Sigmoid colon (tissue), 6 donors: ENCODE measurements at regions not wholly inside any gene's neighbourhood (a gene's known extent, or its start where the extent isn't known, plus 50 kb on each side); places are given as distances from the start of the nearest gene placed in this dataset.

Experiments
- DNase-seq: peaks from one replicate; pipeline ENCODE4 v3.0.0-alpha.2; 2019
- H3K27ac ChIP-seq, 4 donors: fragments of 200-600 bp; sonication (generic); one replicate each; pipeline ENCODE4 v1.5.1; 2016 to 2019; ENCODE audit warnings: mild to moderate bottlenecking in 1 of 4
- H3K27me3 ChIP-seq, 3 donors: fragments of 200-600 bp; sonication (generic); one replicate each; pipeline ENCODE4 v1.5.1; 2019; ENCODE audit warnings: mild to moderate bottlenecking in 1 of 3
- H3K36me3 ChIP-seq, 4 donors: fragments of 200-600 bp; sonication (generic); one replicate each; pipeline ENCODE4 v1.5.1; 2016 to 2019
- H3K4me1 ChIP-seq, 4 donors: fragments of 200-600 bp; sonication (generic); one replicate each; pipeline ENCODE4 v1.5.1; 2017 to 2019
- H3K4me3 ChIP-seq, 4 donors: fragments of 200-600 bp; sonication (generic); one replicate each; pipeline ENCODE4 v1.5.1; 2017 to 2019; ENCODE audit warnings: mild to moderate bottlenecking in 2 of 4, moderate library complexity in 1 of 4
- H3K9me3 ChIP-seq, 4 donors: fragments of 200-600 bp in 3 of 4; sonication (generic) in 3 of 4; one replicate each; pipeline versions ENCODE4 v1.5.1 to v1.6.1; 2013 to 2019
- EP300 ChIP-seq, 4 donors: sonication (generic); formaldehyde crosslinking; IDR thresholded peaks; one replicate each; pipeline ENCODE4 v1.6.1; 2017; ENCODE audit warnings: antibody characterized with exemption in 4 of 4
- POLR2A ChIP-seq, 2 donors: fragments of 450-650 bp; IDR thresholded peaks; one replicate each; pipeline ENCODE4 v1.6.1; 2016; ENCODE audit warnings: antibody characterized with exemption in 2 of 2, mild to moderate bottlenecking in 2 of 2, moderate library complexity in 2 of 2
- POLR2AphosphoS5 ChIP-seq, 4 donors: sonication (generic); formaldehyde crosslinking; IDR thresholded peaks; one replicate each; pipeline ENCODE4 v1.6.1; 2017; ENCODE audit warnings: antibody characterized with exemption in 4 of 4
- WGBS, 2 donors: extraction: QIAGEN DNeasy Blood & Tissue Kit; methylation state at CpG; one replicate each; pipeline ENCODE4 v1.1.7; 2013; 5-methylcytosine and 5-hydroxymethylcytosine counted together
- intact Hi-C: fragments of 100-400 bp; cut with DNase I; formaldehyde crosslinking; loops from one replicate; pipeline ENCODE4 v1.15.1; 2023
- TF ChIP-seq, protein P1 (sequence below), 4 experiments: fragments of 450-650 bp in 3 of 4; fragments of 200-600 bp in 1 of 4; IDR thresholded peaks; one replicate each; pipeline ENCODE4 v1.5.1; 2016 to 2019; ENCODE audit warnings: antibody characterized with exemption in 4 of 4, mild to moderate bottlenecking in 3 of 4, moderate library complexity in 2 of 4
- donor health status: healthy with polysubstance abuse.
- donor health status: healthy.

DNA sequence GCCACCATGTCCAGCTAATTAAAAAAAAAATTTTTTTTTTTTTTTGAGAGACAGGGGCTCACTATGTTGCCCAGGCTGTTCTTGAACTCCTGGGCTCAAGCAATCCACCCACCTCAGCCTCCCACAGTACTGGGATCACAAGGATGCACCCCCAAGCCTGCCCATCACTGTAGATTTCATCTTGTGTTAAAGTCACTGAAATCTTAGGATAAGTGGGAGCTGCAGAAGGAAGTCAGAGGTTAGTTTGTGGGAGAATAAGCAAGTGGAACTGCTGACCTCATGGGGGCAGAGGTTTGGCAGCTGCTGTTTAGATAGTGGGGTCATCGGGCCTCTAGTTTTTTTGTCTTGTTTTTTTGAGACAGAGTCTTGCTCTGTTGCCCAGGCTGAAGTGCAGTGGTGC is 59.7 kb upstream of the MAX start:
- DNase-seq, result no peak
- Histone ChIP-seq H3K4me3 (no peak overlapping the region), H3K9me3 (no peaks in the 10 kb centered on the region), H3K27ac (no peak overlapping the region), H3K36me3 (no peaks in the 10 kb centered on the region), H3K27me3 (no peaks in the 10 kb centered on the region), H3K4me1 (no peaks in the 10 kb centered on the region)
- WGBS, 2 donors, result 51 to 72% methylated on average over 1 of the region's 1 CpG
- no peak for TF ChIP-seq POLR2A (IDR thresholded peaks at IDR 0.05)
- TF ChIP-seq, protein P1, sequence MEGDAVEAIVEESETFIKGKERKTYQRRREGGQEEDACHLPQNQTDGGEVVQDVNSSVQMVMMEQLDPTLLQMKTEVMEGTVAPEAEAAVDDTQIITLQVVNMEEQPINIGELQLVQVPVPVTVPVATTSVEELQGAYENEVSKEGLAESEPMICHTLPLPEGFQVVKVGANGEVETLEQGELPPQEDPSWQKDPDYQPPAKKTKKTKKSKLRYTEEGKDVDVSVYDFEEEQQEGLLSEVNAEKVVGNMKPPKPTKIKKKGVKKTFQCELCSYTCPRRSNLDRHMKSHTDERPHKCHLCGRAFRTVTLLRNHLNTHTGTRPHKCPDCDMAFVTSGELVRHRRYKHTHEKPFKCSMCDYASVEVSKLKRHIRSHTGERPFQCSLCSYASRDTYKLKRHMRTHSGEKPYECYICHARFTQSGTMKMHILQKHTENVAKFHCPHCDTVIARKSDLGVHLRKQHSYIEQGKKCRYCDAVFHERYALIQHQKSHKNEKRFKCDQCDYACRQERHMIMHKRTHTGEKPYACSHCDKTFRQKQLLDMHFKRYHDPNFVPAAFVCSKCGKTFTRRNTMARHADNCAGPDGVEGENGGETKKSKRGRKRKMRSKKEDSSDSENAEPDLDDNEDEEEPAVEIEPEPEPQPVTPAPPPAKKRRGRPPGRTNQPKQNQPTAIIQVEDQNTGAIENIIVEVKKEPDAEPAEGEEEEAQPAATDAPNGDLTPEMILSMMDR (IDR thresholded peaks at IDR 0.05), result no peak
- TF ChIP-seq EP300 (IDR thresholded peaks at IDR 0.05), result no peak
- TF ChIP-seq POLR2AphosphoS5 (IDR thresholded peaks at IDR 0.05), result no peak
- intact Hi-C loops, result loop anchor here (2.0 to 10.0 kb wide), 3 partner anchors 251 to 797 kb away; partner anchors contain the start of gene FUT8

DNA sequence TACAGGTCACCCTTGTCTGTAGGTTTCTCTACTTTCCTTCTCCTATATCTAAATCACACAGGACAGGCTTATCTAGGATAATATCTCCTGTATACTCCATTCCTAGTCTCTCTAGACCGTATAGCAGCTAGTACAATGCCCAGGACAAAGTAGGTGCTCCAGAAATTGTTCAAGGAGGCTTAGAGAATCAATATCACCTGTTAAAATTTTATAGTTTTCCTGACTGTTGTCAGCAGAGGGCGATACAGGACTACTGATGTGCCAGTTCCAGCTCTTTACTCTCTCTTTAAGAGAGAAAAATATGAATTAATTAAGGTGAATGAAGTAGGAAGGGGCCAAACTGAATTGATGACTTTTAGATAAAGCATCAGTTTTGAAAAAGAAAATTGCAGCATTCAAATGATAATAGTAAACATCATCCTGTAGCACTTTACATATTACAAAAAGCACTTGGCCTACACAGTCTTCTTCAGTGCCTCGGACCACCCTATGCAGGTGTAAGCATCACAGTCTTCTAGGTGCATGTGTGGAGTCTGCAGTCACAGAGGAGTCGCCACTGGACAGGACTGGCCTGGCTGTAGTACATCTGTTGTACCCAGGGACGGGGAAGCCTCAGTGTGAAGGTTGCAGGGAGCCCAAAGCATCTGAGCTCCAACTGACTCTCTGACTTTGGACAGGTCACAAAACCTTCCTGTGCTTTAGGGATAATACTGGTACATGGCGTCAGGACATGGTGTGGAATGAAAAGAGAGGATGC is 61.9 kb upstream of the MAX start:
- intact Hi-C loops, result loop anchor here (2.0 to 10.0 kb wide), 2 partner anchors 441 to 661 kb away; no protein-coding TSS in a partner anchor
- Histone ChIP-seq H3K36me3 (no peaks in the 10 kb centered on the region), H3K4me1 (no peaks in the 10 kb centered on the region), H3K27ac (no peak overlapping the region), H3K9me3 (no peaks in the 10 kb centered on the region), H3K4me3 (no peak overlapping the region), H3K27me3 (no peaks in the 10 kb centered on the region)
- TF ChIP-seq POLR2A (IDR thresholded peaks at IDR 0.05), result no peak
- TF ChIP-seq, protein P1 (IDR thresholded peaks at IDR 0.05), result peak; percentile 23 to 62 (median 38)
- WGBS, 2 donors, result 44 to 50% methylated on average over 6 of the region's 6 CpGs
- DNase-seq, result no peak

DNA sequence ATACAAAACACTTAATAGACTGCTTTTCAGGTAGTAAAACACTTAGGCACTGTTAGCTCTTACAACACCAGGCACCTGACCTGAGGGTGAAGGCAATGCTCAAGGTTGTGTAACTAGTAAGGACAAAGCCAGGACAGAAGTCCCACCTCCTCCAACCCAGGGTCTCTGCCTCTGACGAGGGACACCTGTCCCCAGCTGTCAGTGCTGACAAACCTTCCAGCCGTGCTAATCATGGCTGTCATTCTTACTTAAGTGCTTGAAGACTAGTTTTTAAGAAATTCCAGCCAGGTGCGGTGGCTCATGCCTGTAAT is 62.5 kb upstream of the MAX start:
- intact Hi-C loops, result loop anchor here (2.0 to 10.0 kb wide), 2 partner anchors 440 to 660 kb away; no protein-coding TSS in a partner anchor
- no peak overlapping the region for H3K27ac ChIP-seq
- H3K4me1 ChIP-seq, result no peaks in the 10 kb centered on the region
- DNase-seq, result no peak
- TF ChIP-seq EP300 (IDR thresholded peaks at IDR 0.05) (no peak), POLR2A (IDR thresholded peaks at IDR 0.05) (no peak), POLR2AphosphoS5 (IDR thresholded peaks at IDR 0.05) (no peak)
- TF ChIP-seq, protein P1 (IDR thresholded peaks at IDR 0.05), result no peak
- no peak overlapping the region for H3K4me3 ChIP-seq
- H3K36me3 ChIP-seq, result no peaks in the 10 kb centered on the region
- H3K27me3 ChIP-seq, result no peaks in the 10 kb centered on the region
- H3K9me3 ChIP-seq, result no peaks in the 10 kb centered on the region
- WGBS, 2 donors, result 81 to 85% methylated on average over 3 of the region's 3 CpGs

DNA sequence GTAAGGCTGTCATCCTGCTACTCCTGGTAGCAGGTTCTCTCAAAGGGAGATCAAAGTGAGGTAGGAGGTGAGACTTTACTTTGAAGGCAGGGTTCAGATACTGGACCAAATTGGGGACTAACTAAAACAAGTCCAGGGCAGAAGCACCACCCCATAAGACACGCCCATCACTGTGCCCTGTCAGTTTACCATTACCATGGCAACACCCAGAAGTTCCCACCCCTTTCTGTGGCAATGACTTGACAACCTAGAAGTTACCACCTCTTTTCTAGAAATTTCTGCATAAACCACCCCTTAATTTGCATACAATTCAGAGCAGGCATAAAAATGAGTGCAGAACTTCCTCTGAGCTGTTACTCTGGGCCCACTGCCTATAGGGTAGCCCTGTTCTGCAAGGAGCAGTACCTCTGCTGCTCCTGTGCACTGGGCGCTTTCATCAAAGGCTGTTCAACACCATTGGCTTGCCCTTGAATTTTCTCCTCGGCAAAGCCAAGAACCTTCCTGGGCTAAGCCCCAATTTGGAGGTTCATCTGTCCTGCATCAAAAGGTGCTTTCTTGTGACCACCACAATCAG is 64.8 kb upstream of the MAX start:
- no peak for DNase-seq
- H3K4me3 ChIP-seq, result no peak overlapping the region
- peaks cover 0 to 8% (median 4%) of the 10 kb centered on the region in 4 donors for H3K4me1 ChIP-seq
- H3K36me3 ChIP-seq, result no peaks in the 10 kb centered on the region
- H3K27me3 ChIP-seq, result peaks cover 0 to 8% (median 0%) of the 10 kb centered on the region in 3 donors
- TF ChIP-seq EP300 (IDR thresholded peaks at IDR 0.05) (no peak), POLR2A (IDR thresholded peaks at IDR 0.05) (no peak), POLR2AphosphoS5 (IDR thresholded peaks at IDR 0.05) (no peak)
- TF ChIP-seq, protein P1 (IDR thresholded peaks at IDR 0.05), result no peak
- no peak overlapping the region for H3K27ac ChIP-seq
- intact Hi-C loops, result loop anchor here (10.0 kb wide), 1 partner anchor 438 kb away; no protein-coding TSS in a partner anchor
- H3K9me3 ChIP-seq, result no peaks in the 10 kb centered on the region
- 96% methylated on average over 3 of the region's 3 CpGs for WGBS, 2 donors
